ENCODE measurements at regions not wholly inside any gene's neighbourhood (a gene's known extent, or its start where the extent isn't known, plus 50 kb on each side); places are given as distances from the start of the nearest gene placed in this dataset.

DNA sequence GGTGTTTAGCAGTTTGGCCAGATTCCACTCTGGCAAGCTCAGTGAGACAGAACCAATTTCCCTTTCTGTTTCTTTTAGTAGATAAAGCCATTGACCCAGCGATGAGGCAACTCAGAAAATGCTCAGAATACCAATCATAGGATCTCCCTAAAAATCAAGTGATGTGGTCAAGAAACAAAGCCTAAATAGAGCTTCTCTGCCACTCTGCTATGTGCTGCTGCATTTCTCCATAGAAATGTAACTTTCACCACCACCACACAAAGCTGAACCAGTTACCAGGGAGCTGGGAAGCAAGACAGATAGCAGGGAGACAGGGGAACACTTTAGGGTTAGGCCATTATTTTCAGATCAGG lies 109.8 kb downstream of the RPL22L1 start:
- no peak for TF ChIP-seq CTCF (conservative IDR thresholded peaks at IDR 0.05; ENCODE audit: low read length)
- TF ChIP-seq EZH2phosphoT487 (IDR thresholded peaks at IDR 0.05; ENCODE audit: borderline replicate concordance, low read depth, low read length) = no peak

Data from OCI-LY7 (cell line).